C4-2B (cell line): ENCODE measurements at regions not wholly inside any gene's neighbourhood (a gene's known extent, or its start where the extent isn't known, plus 50 kb on each side); places are given as distances from the start of the nearest gene placed in this dataset.

Experiments used
- ZFX ChIP-seq: fragments of 450-650 bp; IDR thresholded peaks from 2 replicates; pipeline ENCODE4 v1.6.1; 2017
- TF ChIP-seq, protein P1 (sequence below): fragments of 450-650 bp; conservative IDR thresholded peaks from 2 replicates; pipeline ENCODE4 v1.5.1; 2017; ENCODE audit warnings: mild to moderate bottlenecking

DNA sequence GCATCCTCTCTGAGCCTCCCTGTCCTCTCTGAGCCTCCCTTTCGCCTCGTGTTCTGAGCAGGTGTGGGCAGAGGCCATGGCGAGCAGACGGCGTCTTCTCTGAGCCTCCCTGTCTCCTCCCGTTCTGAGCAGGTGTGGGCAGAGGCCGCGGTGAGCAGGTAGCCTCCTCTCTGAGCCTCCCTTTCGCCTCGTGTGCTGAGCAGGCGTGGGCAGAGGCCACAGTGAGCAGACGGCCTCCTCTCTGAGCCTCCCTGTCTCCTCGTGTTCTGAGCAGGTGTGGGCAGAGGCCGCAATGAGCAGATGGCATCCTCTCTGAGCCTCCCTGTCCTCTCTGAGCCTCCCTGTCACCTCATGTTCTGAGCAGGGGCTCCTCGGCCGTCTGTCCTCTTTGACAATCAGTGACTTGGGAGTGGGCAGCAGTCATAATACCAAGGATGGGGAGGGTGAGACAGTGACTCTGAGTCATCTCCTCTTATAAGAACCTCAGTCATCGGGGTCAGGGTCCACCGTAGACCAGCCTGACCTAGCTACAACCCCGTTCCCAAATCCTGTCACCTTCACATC is 395.1 kb upstream of the SALL3 start:
- TF ChIP-seq, protein P1, sequence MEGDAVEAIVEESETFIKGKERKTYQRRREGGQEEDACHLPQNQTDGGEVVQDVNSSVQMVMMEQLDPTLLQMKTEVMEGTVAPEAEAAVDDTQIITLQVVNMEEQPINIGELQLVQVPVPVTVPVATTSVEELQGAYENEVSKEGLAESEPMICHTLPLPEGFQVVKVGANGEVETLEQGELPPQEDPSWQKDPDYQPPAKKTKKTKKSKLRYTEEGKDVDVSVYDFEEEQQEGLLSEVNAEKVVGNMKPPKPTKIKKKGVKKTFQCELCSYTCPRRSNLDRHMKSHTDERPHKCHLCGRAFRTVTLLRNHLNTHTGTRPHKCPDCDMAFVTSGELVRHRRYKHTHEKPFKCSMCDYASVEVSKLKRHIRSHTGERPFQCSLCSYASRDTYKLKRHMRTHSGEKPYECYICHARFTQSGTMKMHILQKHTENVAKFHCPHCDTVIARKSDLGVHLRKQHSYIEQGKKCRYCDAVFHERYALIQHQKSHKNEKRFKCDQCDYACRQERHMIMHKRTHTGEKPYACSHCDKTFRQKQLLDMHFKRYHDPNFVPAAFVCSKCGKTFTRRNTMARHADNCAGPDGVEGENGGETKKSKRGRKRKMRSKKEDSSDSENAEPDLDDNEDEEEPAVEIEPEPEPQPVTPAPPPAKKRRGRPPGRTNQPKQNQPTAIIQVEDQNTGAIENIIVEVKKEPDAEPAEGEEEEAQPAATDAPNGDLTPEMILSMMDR = no peak
- TF ChIP-seq ZFX = no peak
